ENCODE measurements at regions not wholly inside any gene's neighbourhood (a gene's known extent, or its start where the extent isn't known, plus 50 kb on each side); places are given as distances from the start of the nearest gene placed in this dataset.

- DNase-seq: no peak
Measured at GRCh38 chr5:63719147-63719546, 243.1 kb downstream of the HTR1A start.

DNA sequence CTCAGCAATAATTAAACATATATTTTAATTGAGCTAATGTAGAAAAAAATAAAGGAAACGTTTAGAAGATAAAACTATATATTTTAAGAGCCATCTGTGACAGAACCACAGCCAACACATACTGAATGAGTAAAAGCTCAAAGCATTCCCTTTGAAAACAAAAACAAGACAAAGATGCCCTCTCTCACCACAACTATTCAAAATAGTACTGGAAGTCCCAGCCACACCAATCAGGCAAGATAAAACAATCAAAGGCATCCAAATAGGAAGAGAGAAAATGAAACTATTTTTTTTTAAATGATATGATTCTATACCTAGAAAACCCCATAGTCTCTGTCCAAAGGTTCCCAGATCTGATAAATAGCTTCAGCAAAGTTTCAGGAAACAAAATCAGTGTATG, 262.0 kb downstream of the HTR1A start:
- DNase-seq: no peak

DNA sequence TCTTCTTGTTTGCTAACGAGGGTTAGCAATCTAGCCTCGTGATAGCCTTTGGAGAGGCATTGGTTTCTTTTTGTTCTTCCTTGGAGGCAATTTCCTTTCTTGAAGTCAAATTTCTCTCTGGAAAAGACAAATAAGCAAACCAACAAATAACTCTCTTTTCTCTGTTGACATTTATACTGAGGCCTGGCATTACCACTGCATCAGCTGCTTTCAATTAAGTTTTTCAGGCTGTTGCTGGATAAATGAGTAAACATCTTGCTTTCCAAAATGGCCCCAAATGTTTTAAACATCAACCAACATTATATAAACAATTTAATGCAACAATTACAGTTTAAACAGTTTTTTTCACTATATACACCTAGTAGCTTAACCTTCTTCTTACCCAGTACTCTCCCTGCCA, 264.4 kb downstream of the HTR1A start:
- no peak for DNase-seq

- no peak for DNase-seq
Measured at GRCh38 chr5:63690546-63690945, 271.7 kb downstream of the HTR1A start.

- DNase-seq: no peak
Measured at GRCh38 chr5:63687854-63688516, 274.3 kb downstream of the HTR1A start.

- DNase-seq: no peak
Measured at GRCh38 chr5:63686938-63687337, 275.3 kb downstream of the HTR1A start.

DNA sequence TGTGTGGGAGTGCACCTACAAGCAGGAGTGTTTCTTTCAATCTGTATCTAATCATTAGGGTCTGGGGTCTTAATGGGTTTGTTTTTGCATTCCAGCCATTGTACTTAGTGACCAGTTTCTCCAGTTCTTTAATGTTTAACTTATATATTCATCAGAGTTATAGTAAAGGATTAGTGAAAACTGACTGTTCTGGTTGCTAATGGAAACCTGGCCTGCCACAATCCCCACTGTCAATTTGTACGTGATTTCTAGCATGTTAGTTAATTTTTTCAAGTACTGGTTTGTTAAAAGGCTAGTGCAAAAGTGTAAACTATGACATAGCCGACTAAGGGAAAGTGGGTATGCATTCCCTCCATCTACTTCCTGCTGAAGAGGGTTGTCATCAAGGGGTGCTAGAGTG, 276.1 kb downstream of the HTR1A start:
- no peak for DNase-seq

GRCh38 chr5:63685454-63685853, 276.8 kb downstream of the HTR1A start:
- no peak for DNase-seq

DNA sequence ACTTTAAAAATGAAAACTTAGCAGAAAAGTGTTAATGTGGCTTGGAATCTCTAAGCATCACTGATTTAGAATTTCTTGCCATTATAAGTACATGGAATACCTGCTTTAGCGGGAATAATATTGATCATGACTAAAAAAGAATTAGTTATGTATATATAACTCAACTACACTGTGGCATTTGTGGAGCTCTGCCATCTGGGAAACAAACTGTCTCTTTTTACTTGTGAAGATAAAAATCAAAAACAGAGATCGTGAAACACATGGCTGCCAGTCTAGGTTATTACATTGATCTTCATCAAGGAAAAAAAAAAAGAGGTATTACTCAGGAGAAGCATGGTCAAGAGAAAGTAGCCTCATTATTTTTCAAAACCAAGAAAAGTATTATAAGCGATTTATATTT, 287.4 kb downstream of the HTR1A start:
- no peak for DNase-seq

DNA sequence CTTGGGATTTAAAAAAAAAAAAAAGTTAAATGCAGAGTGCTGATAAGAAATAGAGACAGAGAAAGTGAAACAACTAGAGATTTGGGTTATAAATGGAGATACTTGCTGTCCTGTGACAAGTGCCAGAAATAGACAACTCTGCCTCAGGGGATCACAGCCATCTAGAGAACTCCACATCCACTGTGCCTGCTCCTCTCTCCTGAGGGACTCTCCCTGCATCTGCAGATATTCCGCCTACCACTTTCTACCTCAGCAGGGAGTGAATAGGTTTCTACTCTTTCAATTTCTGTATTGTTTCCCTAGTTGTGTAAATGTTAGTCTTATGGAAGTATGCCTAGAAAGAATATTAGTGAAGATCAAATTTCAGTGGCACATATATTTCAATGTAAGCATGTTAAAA, 307.2 kb downstream of the HTR1A start:
- DNase-seq: no peak

DNA sequence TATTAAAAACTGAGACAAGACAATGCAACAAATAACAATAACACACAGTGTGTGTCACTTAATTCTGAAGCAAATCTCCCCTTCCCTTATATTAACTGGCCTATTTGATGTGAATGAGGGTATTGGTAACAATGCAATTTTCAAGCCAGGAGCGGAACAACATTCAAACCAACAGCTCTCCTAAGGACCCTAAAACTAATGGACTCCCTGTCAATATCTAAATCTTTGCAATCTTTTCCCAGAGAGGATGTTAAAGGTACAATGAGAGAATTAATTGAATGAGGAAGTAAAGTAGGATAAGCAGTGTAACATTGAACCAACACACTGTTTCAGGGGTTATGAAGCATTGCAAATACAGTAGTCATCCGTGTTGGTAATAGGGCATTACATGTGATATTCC, 311.7 kb downstream of the HTR1A start:
- DNase-seq: no peak

DNA sequence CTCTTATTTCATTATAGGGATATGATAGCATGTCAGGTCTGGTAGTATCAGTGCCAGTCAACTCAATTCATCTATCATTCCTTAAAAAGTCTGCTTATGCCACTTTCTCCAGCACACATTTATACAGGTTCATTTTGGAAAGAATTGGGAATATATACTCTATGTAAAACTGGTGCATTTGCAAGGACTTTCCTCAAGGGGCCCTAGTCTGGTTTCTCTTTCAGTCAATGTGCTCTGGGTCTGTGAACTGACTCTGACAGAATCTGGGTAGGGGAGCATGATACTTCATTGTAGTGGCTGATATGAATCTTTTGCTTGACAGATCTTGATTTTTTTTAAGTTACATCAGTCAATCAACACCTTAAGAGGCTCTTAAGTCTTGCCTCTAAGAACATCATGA, 313.9 kb downstream of the HTR1A start:
- DNase-seq: no peak

DNA sequence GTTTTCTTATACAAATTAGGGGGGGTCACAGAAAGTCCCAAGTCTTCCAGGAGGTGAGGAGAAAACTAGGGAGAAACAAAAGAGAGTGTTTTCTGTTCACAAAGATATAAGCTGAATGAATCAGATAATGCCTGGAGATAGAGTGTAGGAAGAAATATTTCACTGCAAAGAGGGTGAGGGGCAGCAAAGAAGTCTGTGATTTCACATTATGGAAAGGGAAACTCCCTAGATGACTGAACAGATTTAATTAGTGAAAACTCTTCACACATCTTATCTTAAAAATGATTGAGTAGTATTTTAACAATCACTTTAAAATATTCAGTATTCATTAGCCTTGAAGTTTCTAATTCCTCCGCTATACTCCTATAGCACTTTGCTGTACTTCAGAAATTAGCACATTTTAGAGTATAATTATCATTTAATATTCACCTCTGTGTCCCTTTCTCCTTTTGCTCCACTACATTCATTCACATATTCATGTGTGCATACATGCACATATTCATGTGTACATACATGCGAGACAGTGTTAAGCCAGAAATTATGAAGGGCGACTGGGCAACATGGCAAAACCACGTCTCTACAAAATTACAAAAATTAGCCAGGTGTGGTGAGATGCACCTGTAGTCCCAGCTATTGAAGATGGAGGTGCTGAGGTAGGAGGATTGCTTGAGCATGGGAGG, 332.2 kb downstream of the HTR1A start:
- no peak for DNase-seq

DNA sequence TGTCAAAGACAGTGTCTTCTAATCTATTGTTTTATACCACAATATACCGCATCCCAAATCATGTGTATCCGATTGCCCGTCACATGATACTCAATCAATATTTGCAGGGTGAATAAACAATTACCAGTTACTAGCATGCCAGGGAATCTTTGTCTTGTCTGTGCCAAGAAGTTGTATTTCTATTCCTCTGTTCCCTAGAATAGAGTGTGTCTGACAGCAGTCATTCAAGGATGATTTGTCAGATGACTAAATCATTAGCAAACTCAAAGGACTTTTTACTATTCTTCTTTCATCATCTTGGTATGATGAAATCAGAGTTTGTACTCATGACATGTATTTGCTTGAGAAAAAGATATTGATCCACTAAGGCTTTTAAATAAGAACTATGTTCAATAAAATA, 348.8 kb downstream of the HTR1A start:
- DNase-seq: no peak

GRCh38 chr5:63603996-63604395, 358.2 kb downstream of the HTR1A start:
- DNase-seq: no peak

GRCh38 chr5:63602971-63603370, 359.3 kb downstream of the HTR1A start:
- DNase-seq: no peak

DNA sequence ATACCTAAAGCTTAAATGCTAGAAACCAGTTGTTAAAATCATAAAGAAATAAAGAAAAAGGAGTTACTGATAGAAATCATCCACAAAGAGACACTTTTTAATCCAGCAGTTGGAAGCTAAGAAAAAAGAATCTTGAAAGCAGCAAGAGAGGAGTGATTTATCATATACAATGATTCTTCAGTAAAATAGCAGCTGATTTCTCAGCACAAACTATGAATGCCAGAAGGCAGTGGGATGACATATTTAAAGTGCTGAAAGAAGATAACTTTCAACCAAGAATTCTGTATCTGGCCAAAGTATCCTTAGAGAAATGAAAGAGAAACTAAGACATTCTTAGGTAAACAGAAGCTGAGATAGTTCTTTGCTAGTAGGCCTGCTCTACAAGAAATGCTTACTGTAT, 366.0 kb downstream of the HTR1A start:
- DNase-seq: no peak

GRCh38 chr5:63573380-63573779, 388.9 kb downstream of the HTR1A start:
- no peak for DNase-seq

DNA sequence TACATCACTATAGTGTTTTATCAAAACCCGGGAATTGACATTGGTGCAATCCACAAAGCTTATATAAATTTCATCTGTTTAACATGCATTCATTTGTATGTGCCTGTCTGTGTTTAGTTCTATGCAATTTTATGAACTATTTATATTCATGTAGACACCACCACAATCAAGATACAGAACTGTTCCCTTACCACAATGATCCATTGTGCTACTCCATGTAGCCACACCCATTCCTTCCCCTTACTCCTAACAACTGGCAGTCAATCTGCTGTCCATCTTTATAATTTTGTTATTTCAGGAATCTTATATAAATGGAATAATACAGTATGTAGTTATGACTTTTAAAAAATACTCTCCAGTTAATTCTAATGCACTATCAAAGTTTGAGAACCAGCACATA, 389.5 kb downstream of the HTR1A start:
- DNase-seq: no peak

DNA sequence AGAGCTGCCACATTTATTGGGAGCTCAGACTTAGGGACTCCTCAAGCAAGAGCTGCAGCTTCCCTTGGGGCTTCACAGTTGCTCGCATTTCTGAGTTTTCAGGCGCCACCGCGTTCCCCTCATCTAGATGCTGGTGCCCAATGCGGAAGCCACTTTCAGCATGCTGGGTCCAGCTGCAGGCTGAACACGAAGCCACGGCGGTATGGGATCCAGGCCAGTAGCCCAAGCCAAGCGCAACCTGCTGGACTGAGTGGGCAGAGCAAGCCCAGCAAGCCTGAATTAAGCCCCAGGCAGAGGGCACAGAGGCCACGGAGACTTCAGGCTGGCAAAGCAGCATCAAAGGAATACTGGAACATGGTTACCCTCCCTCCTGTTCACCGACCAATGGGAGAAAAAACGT, 391.5 kb downstream of the HTR1A start:
- no peak for DNase-seq

- no peak for DNase-seq
Measured at GRCh38 chr5:63564789-63565188, 397.5 kb downstream of the HTR1A start.

- DNase-seq: no peak
Measured at GRCh38 chr5:63563008-63563917, 399.0 kb downstream of the HTR1A start.

- DNase-seq: no peak
Measured at GRCh38 chr5:63555874-63556273, 406.4 kb downstream of the HTR1A start.

GRCh38 chr5:63554191-63554590, 408.1 kb downstream of the HTR1A start:
- no peak for DNase-seq
